Tibial artery (tissue), 4 donors: ENCODE measurements at regions not wholly inside any gene's neighbourhood (a gene's known extent, or its start where the extent isn't known, plus 50 kb on each side); places are given as distances from the start of the nearest gene placed in this dataset.

Source experiments
- DNase-seq, 2 donors: peaks; one replicate each; pipeline ENCODE4 v3.0.0-alpha.2; 2019
- H3K27ac ChIP-seq, 2 donors: fragments of 200-600 bp; sonication (generic) in 1 of 2; 1 replicate in 1 of 2; 2 replicates in 1 of 2; pipeline ENCODE4 v1.5.1; 2018 to 2019; ENCODE audit warnings: mild to moderate bottlenecking in 1 of 2
- H3K27me3 ChIP-seq, 2 donors: fragments of 200-600 bp; sonication (generic) in 1 of 2; one replicate each; pipeline versions ENCODE4 v1.5.1 to v1.6.0; 2016 to 2019
- H3K36me3 ChIP-seq, 3 donors: fragments of 200-600 bp; sonication (generic) in 2 of 3; one replicate each; pipeline ENCODE4 v1.5.1; 2016 to 2019; ENCODE audit warnings: mild to moderate bottlenecking in 2 of 3
- H3K4me1 ChIP-seq, 4 donors: fragments of 200-600 bp; sonication (generic) in 2 of 4; 1 replicate in 3 of 4; 2 replicates in 1 of 4; pipeline ENCODE4 v1.5.1; 2016 to 2019
- H3K4me3 ChIP-seq, 2 donors: fragments of 200-600 bp; sonication (generic) in 1 of 2; 1 replicate in 1 of 2; 2 replicates in 1 of 2; pipeline ENCODE4 v1.5.1; 2018 to 2019; ENCODE audit warnings: mild to moderate bottlenecking in 2 of 2
- H3K9me3 ChIP-seq, 3 donors: fragments of 200-600 bp; sonication (generic) in 1 of 3; one replicate each; pipeline ENCODE4 v1.5.1; 2016 to 2019
- CTCF ChIP-seq, 2 experiments: fragments of 200-600 bp in 1 of 2; fragments of 450-650 bp in 1 of 2; IDR thresholded peaks; one replicate each; pipeline ENCODE4 v1.5.1; 2017 to 2019; ENCODE audit warnings: antibody characterized with exemption in 2 of 2, mild to moderate bottlenecking in 1 of 2, moderate library complexity in 1 of 2
- intact Hi-C: fragments of 100-400 bp; cut with DNase I; formaldehyde crosslinking; loops from one replicate; pipeline ENCODE4 v1.15.0; 2023; ENCODE audit warnings: low total_unique reads

GRCh38 chr6:121851056-121851455, 415.6 kb downstream of the GJA1 start:
- Histone ChIP-seq H3K27me3 (no peaks in the 10 kb centered on the region), H3K9me3 (no peaks in the 10 kb centered on the region), H3K4me3 (no peak overlapping the region), H3K27ac (no peak overlapping the region), H3K36me3 (no peaks in the 10 kb centered on the region), H3K4me1 (peaks cover 0 to 11% (median 3%) of the 10 kb centered on the region in 4 donors)
- TF ChIP-seq CTCF (IDR thresholded peaks at IDR 0.05) = no peak
- no peak for DNase-seq
- intact Hi-C loops = no loop called here

- H3K9me3 ChIP-seq = no peaks in the 10 kb centered on the region
- no peak for DNase-seq
- H3K27ac ChIP-seq = no peak overlapping the region
- intact Hi-C loops = no loop called here
- no peaks in the 10 kb centered on the region for H3K36me3 ChIP-seq
- no peak for TF ChIP-seq CTCF (IDR thresholded peaks at IDR 0.05)
- H3K27me3 ChIP-seq = no peaks in the 10 kb centered on the region
- peaks cover 0 to 16% (median 1%) of the 10 kb centered on the region in 4 donors for H3K4me1 ChIP-seq
- H3K4me3 ChIP-seq = no peak overlapping the region
Observed at GRCh38 chr6:121853686-121854085, 418.2 kb downstream of the GJA1 start.

GRCh38 chr6:121855521-121855920, 420.1 kb downstream of the GJA1 start:
- H3K27ac ChIP-seq = no peak overlapping the region
- no peaks in the 10 kb centered on the region for H3K36me3 ChIP-seq
- H3K27me3 ChIP-seq = no peaks in the 10 kb centered on the region
- H3K4me3 ChIP-seq = no peak overlapping the region
- no peak for TF ChIP-seq CTCF (IDR thresholded peaks at IDR 0.05)
- H3K4me1 ChIP-seq = peaks cover 0 to 13% (median 0%) of the 10 kb centered on the region in 4 donors
- intact Hi-C loops = no loop called here
- no peak for DNase-seq
- no peaks in the 10 kb centered on the region for H3K9me3 ChIP-seq

DNA sequence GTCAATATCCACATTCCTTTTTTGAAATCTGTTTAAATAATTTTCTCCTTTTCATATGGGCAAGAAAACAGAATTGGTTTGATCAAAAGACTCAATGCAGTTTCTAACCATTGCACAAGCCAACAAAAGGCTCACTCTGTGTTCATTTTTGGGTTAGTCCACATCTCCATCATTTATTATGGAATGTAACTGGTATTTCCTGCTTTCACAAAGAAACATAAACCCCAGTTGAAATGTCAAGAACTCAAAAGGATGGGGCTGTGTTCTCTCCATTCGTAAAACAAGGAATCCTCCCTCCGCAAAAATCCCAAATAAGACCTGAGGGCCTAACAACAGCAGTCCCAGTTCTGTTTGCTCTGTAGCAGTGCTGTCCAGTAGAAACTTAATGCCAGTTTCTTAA, 420.9 kb downstream of the GJA1 start:
- no peak for TF ChIP-seq CTCF (IDR thresholded peaks at IDR 0.05)
- H3K4me3 ChIP-seq = no peak overlapping the region
- no peak for DNase-seq
- peak overlapping the region; percentile 22 to 45 for H3K27ac ChIP-seq
- no peaks in the 10 kb centered on the region for H3K9me3 ChIP-seq
- H3K27me3 ChIP-seq = no peaks in the 10 kb centered on the region
- H3K36me3 ChIP-seq = no peaks in the 10 kb centered on the region
- intact Hi-C loops = no loop called here
- peaks cover 0 to 13% (median 0%) of the 10 kb centered on the region in 4 donors for H3K4me1 ChIP-seq

- H3K4me3 ChIP-seq = no peak overlapping the region
- no peak overlapping the region for H3K27ac ChIP-seq
- H3K36me3 ChIP-seq = no peaks in the 10 kb centered on the region
- no peak for TF ChIP-seq CTCF (IDR thresholded peaks at IDR 0.05)
- H3K27me3 ChIP-seq = no peaks in the 10 kb centered on the region
- DNase-seq = no peak
- no peaks in the 10 kb centered on the region for H3K9me3 ChIP-seq
- H3K4me1 ChIP-seq = peaks cover 0 to 23% (median 0%) of the 10 kb centered on the region in 4 donors
- intact Hi-C loops = no loop called here
Observed at GRCh38 chr6:121857551-121857950, 422.1 kb downstream of the GJA1 start.

GRCh38 chr6:121858310-121858709, 422.9 kb downstream of the GJA1 start:
- no peaks in the 10 kb centered on the region for H3K27me3 ChIP-seq
- H3K4me3 ChIP-seq = no peak overlapping the region
- peaks cover 0 to 23% (median 0%) of the 10 kb centered on the region in 4 donors for H3K4me1 ChIP-seq
- H3K27ac ChIP-seq = no peak overlapping the region
- H3K9me3 ChIP-seq = no peaks in the 10 kb centered on the region
- DNase-seq = no peak
- intact Hi-C loops = no loop called here
- H3K36me3 ChIP-seq = no peaks in the 10 kb centered on the region
- no peak for TF ChIP-seq CTCF (IDR thresholded peaks at IDR 0.05)
